Lower lobe of right lung (tissue), 2 donors: ENCODE measurements at regions not wholly inside any gene's neighbourhood (a gene's known extent, or its start where the extent isn't known, plus 50 kb on each side); places are given as distances from the start of the nearest gene placed in this dataset.
"Not testable (repeated sequence)": the region's sequence is repeated elsewhere in the genome, so short reads cannot be mapped to it uniquely, and the experiment has no call there.

Experiments
- ATAC-seq, 2 donors: fragments of 200-7000 bp; cut with Tn5 transposase; one replicate each; pipeline ENCODE4 v1.9.1; 2020 to 2022; ENCODE audit warnings: mild to moderate bottlenecking in 2 of 2, moderate library complexity in 2 of 2
- DNase-seq: peaks from one replicate; pipeline ENCODE4 v3.0.0-alpha.2; 2020
- H3K27ac ChIP-seq: fragments of 200-600 bp; one replicate; pipeline ENCODE4 v1.8.0; 2022
- H3K27me3 ChIP-seq: fragments of 200-600 bp; one replicate; pipeline ENCODE4 v1.8.0; 2022; ENCODE audit warnings: low read depth
- H3K36me3 ChIP-seq: fragments of 200-600 bp; one replicate; pipeline ENCODE4 v1.8.0; 2022; ENCODE audit warnings: mild to moderate bottlenecking
- H3K4me1 ChIP-seq: fragments of 200-600 bp; one replicate; pipeline ENCODE4 v1.8.0; 2022
- H3K4me3 ChIP-seq: fragments of 200-600 bp; one replicate; pipeline ENCODE4 v1.8.0; 2022; ENCODE audit warnings: mild to moderate bottlenecking
- H3K9me3 ChIP-seq: fragments of 200-600 bp; one replicate; pipeline ENCODE4 v1.8.0; 2022
- CTCF ChIP-seq: fragments of 200-600 bp; IDR thresholded peaks from one replicate; pipeline ENCODE4 v1.8.0; 2022; ENCODE audit warnings: antibody characterized with exemption, mild to moderate bottlenecking
- intact Hi-C: fragments of 100-400 bp; cut with DNase I; formaldehyde crosslinking; loops from one replicate; pipeline ENCODE4 v1.11.0; 2022
- donor health status: DM: no; HTN: yes; CAD: no; lungs with severe emphysema.

GRCh38 chr1:245060684-245061374 is 94.0 kb upstream of the KIF26B start:
- no peaks in the 10 kb centered on the region for H3K27me3 ChIP-seq
- ATAC-seq (no peak), DNase-seq (no peak)
- intact Hi-C loops, result no loop called here
- no peak for TF ChIP-seq CTCF
- H3K4me1 ChIP-seq, result no peaks in the 10 kb centered on the region
- no peak overlapping the region for H3K4me3 ChIP-seq
- H3K36me3 ChIP-seq, result no peaks in the 10 kb centered on the region
- no peak overlapping the region for H3K27ac ChIP-seq
- no peaks in the 10 kb centered on the region for H3K9me3 ChIP-seq

- no peak for DNase-seq
- no peak for TF ChIP-seq CTCF
- no peaks in the 10 kb centered on the region for H3K36me3 ChIP-seq
- H3K4me3 ChIP-seq, result no peak overlapping the region
- no peak for ATAC-seq
- no peaks in the 10 kb centered on the region for H3K4me1 ChIP-seq
- H3K27ac ChIP-seq, result no peak overlapping the region
- no peaks in the 10 kb centered on the region for H3K9me3 ChIP-seq
- intact Hi-C loops, result no loop called here
- H3K27me3 ChIP-seq, result no peaks in the 10 kb centered on the region
These were observed 94.9 kb upstream of the KIF26B start for GRCh38 chr1:245059806-245060424.

GRCh38 chr1:245058882-245059281 is 95.9 kb upstream of the KIF26B start:
- intact Hi-C loops, result no loop called here
- H3K36me3 ChIP-seq, result no peaks in the 10 kb centered on the region
- H3K4me1 ChIP-seq, result no peaks in the 10 kb centered on the region
- TF ChIP-seq CTCF, result no peak
- H3K27me3 ChIP-seq, result no peaks in the 10 kb centered on the region
- DNase-seq (no peak), ATAC-seq (no peak)
- no peak overlapping the region for H3K4me3 ChIP-seq
- H3K27ac ChIP-seq, result no peak overlapping the region
- H3K9me3 ChIP-seq, result no peaks in the 10 kb centered on the region

GRCh38 chr1:245058436-245058835 is 96.3 kb upstream of the KIF26B start:
- intact Hi-C loops, result no loop called here
- Histone ChIP-seq H3K4me3 (no peak overlapping the region), H3K27me3 (no peaks in the 10 kb centered on the region), H3K4me1 (no peaks in the 10 kb centered on the region), H3K9me3 (no peaks in the 10 kb centered on the region), H3K27ac (no peak overlapping the region), H3K36me3 (no peaks in the 10 kb centered on the region)
- no peak for TF ChIP-seq CTCF
- ATAC-seq (no peak), DNase-seq (no peak)

- H3K9me3 ChIP-seq, result no peaks in the 10 kb centered on the region
- no peak overlapping the region for H3K27ac ChIP-seq
- no peak for TF ChIP-seq CTCF
- intact Hi-C loops, result no loop called here
- ATAC-seq, result peak in 1 of 2 donors; percentile 14
- H3K4me3 ChIP-seq, result no peak overlapping the region
- no peaks in the 10 kb centered on the region for H3K27me3 ChIP-seq
- no peaks in the 10 kb centered on the region for H3K36me3 ChIP-seq
- DNase-seq, result no peak
- peaks cover 6% of the 10 kb centered on the region for H3K4me1 ChIP-seq
These were observed 97.9 kb upstream of the KIF26B start for GRCh38 chr1:245056913-245057312.

DNA sequence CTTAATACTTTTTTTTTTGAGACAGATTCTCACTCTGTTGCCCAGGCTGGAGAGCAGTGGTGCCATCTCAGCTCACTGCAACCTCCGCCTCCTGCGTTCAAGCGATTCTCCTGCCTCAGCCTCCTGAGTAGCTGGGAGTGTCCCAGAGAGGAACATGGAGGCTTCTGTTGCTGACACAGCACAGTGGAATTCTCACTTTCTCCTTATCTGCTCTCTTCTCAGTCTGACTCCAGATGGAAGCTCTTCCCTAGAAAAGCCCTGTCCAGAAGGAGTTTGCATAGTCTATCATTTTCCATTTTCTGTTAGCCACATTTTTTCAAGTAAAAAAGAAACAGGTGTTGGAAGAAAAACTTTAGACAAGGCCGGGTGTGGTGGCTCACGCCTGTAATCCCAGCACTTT is 98.5 kb upstream of the KIF26B start:
- H3K4me1 ChIP-seq, result peaks cover 12% of the 10 kb centered on the region
- DNase-seq, ATAC-seq, H3K36me3 ChIP-seq, H3K4me3 ChIP-seq, H3K9me3 ChIP-seq, intact Hi-C loops, H3K27me3 ChIP-seq, H3K27ac ChIP-seq: not testable (repeated sequence)
